ENCODE measurements at regions not wholly inside any gene's neighbourhood (a gene's known extent, or its start where the extent isn't known, plus 50 kb on each side); places are given as distances from the start of the nearest gene placed in this dataset.
"Not testable (repeated sequence)": the region's sequence is repeated elsewhere in the genome, so short reads cannot be mapped to it uniquely, and the experiment has no call there.

DNA sequence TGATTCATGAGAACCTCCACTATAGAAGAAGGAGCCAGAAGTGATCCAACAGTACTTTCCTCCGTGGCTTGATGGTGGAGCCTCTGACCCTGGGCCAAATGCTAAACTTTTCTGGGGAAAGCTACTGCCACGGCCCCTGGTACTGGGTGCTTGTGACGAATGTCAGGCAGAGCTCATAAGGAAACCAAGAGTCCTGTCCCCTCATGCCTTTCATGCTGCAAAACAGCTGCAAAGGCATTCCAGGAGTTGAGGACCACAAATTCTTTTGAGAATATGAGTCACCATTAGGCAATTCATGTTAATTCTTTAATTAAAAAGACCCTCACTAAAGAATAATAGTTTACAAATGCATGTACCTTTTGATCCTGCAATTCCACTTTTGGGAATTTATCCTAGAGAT, 700.4 kb upstream of the FAM241A start:
- not testable (repeated sequence) for H3K4me1 Mint-ChIP-seq; H3K4me3 Mint-ChIP-seq; H3K27me3 Mint-ChIP-seq; H3K27ac Mint-ChIP-seq; H3K36me3 Mint-ChIP-seq (ENCODE audit: low read depth); ATAC-seq; DNase-seq; H3K9me3 ChIP-seq (ENCODE audit: control insufficient read depth, low read length, poor library complexity, severe bottlenecking)

DNA sequence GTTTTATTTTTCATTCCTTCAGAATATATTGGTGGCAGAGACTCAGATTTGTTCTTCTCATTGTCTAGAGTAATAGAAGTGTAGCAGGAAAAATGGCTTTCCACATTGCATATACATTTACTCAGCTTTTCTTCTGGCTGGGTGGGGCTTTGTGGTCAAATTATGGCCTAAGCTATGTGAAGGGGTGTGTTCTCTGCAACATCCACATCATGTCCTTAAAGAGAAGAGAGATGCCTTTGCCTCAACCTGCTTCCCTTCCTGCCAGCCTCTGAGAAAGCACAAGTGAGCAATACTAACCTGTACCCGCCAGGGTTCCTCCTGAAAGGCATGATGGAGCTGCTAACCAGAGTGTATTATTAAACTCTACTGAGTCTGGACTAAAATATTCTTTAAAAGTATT, 695.6 kb upstream of the FAM241A start:
- H3K4me1 Mint-ChIP-seq, result no peaks in the 10 kb centered on the region
- H3K36me3 Mint-ChIP-seq (ENCODE audit: low read depth), result no peaks in the 10 kb centered on the region
- H3K27me3 Mint-ChIP-seq, result no peaks in the 10 kb centered on the region
- no peak overlapping the region for H3K4me3 Mint-ChIP-seq
- H3K9me3 ChIP-seq (ENCODE audit: control insufficient read depth, low read length, poor library complexity, severe bottlenecking), result no peaks in the 10 kb centered on the region
- ATAC-seq (no peak), DNase-seq (no peak)
- no peak overlapping the region for H3K27ac Mint-ChIP-seq

DNA sequence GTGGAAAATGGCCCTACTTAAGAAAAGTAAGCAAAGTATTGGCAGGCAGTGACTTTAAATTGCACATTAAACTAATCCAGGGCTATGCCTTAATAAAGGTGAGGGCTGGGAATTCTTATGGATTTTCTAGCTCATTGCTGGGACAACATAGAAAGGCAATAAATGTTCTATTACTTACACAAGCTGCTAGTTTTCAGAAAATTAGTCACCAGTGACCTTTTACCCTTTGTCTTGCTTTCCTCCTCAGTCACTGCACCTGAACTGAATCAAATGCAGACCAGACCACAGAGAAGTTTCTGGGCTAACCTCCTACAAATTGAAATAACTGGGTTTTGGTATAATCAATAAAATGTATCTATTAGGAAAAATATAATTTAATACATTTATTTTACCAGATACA, 694.4 kb upstream of the FAM241A start:
- DNase-seq, result no peak
- no peak for ATAC-seq
- Mint-ChIP-seq H3K27me3 (no peaks in the 10 kb centered on the region), H3K4me3 (no peak overlapping the region), H3K36me3 (ENCODE audit: low read depth) (no peaks in the 10 kb centered on the region), H3K4me1 (no peaks in the 10 kb centered on the region), H3K27ac (no peak overlapping the region)
- no peaks in the 10 kb centered on the region for H3K9me3 ChIP-seq (ENCODE audit: control insufficient read depth, low read length, poor library complexity, severe bottlenecking)

DNA sequence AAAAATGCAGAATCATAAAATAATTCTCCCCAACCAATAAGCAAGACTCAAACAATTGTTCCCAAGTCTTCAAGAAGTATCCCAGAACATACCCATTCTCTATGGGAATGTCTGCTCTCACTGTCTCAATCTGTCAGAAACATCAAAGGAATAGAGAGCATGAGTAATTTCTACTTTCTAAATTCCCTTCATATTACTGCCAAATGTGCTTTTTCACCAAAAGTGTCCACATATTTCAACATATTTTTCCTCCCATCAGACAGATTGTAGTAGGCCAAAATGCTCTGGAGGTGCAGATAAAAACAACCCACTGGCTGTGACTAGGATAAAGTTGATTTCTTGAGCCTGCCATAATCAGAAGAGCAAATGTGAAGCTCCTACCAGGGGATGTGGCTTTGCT, 692.0 kb upstream of the FAM241A start:
- no peaks in the 10 kb centered on the region for H3K9me3 ChIP-seq (ENCODE audit: control insufficient read depth, low read length, poor library complexity, severe bottlenecking)

DNA sequence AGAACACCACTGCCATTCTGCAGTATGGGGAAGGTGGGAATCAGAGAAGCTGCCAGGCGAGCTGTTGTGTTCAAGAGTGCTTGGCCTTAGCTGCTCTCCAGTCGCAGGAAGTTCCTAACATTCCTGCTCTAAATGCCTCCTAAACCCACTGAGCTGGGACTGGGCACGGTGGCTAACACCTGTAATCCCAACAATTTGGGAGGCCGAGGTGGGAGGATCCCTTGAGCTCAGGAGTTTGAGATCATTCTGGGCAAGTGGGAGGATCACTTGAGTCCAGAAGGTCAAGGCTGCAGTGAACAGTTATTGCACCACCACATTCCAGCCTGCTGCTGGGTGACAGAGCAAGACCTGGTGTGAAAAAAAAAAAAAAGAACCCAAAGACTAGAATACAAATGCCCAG, 690.3 kb upstream of the FAM241A start:
- ATAC-seq, result no peak
- Mint-ChIP-seq H3K4me1 (no peaks in the 10 kb centered on the region), H3K4me3 (no peak overlapping the region), H3K27me3 (no peaks in the 10 kb centered on the region), H3K36me3 (ENCODE audit: low read depth) (no peaks in the 10 kb centered on the region), H3K27ac (no peak overlapping the region)
- no peak for DNase-seq
- H3K9me3 ChIP-seq (ENCODE audit: control insufficient read depth, low read length, poor library complexity, severe bottlenecking), result no peaks in the 10 kb centered on the region

More for the DNA sequence above, 692.0 kb upstream of the FAM241A start:
- ATAC-seq, result no peak
- H3K27ac Mint-ChIP-seq, result no peak overlapping the region
- no peak overlapping the region for H3K4me3 Mint-ChIP-seq
- no peaks in the 10 kb centered on the region for H3K4me1 Mint-ChIP-seq
- H3K36me3 Mint-ChIP-seq (ENCODE audit: low read depth), result no peaks in the 10 kb centered on the region
- H3K27me3 Mint-ChIP-seq, result no peaks in the 10 kb centered on the region
- DNase-seq, result no peak

DNA sequence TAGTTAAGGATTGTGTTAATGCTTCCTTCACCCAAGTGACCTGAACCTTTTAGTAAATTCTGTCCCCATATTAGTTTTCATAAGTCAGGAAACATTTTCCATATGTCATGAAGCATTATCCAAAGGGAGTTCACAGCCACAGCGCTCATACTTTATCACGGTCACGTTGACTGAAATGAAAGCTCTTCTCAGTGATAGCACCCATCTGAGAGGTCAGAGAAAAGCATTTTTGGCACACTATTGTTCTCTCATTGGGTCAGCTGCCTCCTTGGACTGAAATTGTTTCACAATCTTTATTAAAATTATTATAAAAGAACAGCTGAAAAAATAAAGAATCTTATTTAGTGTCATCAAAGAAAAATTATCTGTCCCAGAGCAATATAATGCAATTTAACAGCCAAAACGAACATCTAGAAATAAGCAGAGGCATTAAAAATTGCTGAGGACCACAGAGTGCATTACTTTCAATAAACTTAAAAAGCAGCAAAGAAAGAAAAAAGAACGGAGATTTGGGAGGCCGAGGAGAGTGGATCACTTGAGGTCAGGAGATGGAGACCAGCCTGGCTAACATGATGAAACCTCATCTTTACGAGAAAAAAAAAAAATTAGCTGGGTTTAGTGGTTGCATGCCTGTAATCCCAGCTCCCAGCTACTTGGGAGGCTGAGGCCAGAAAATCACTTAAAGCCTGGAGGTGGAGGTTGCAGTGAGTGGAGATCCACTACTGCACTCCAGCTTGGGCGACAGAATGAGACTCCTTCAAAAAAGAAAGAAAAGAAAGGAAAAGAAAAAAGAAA, 680.8 kb upstream of the FAM241A start:
- H3K36me3 Mint-ChIP-seq (ENCODE audit: low read depth), result no peaks in the 10 kb centered on the region
- H3K27ac Mint-ChIP-seq, result no peak overlapping the region
- no peaks in the 10 kb centered on the region for H3K27me3 Mint-ChIP-seq
- H3K4me3 Mint-ChIP-seq, result no peak overlapping the region
- H3K4me1 Mint-ChIP-seq, result no peaks in the 10 kb centered on the region
- no peaks in the 10 kb centered on the region for H3K9me3 ChIP-seq (ENCODE audit: control insufficient read depth, low read length, poor library complexity, severe bottlenecking)
- DNase-seq, result no peak
- ATAC-seq, result no peak

DNA sequence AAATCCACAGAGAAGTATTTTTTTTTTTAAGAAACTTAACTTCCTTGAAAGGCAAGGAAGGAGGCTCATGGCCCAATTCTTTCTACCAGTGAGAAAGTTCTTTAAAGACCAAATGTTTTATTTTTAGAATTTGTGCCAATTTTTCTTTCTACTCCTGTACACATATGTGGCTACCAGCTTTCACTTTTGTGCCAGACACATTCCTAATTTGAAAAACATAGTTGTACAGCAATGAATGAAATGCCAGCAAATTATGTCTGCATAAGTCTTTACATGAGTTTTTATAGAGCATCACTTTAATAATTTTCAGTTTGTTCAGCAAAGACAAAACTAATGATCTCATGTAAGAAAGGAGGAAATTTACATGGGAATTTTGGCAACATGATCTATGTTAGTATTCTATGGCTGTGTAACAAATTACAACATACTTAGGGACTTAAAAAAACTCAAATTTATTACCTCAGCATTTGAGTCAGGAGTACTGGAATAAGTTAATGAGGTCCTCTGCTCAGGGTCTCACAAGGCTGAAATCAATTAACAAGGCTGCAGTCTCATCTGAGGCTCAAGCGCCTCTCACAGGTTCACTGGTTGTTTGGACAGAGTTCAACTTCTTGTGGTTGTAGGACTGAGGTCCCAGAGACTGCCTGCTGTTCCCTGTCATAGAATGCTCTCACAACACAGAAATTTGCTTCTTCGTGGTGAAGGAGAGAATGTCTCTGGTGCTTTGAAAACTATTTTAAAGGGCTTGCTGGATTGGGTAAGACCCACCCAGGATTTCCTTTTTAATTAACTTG, 678.2 kb upstream of the FAM241A start:
- Mint-ChIP-seq H3K36me3 (ENCODE audit: low read depth) (no peaks in the 10 kb centered on the region), H3K27ac (no peak overlapping the region), H3K4me1 (no peaks in the 10 kb centered on the region), H3K27me3 (no peaks in the 10 kb centered on the region), H3K4me3 (no peak overlapping the region)
- DNase-seq (no peak), ATAC-seq (no peak)
- no peaks in the 10 kb centered on the region for H3K9me3 ChIP-seq (ENCODE audit: control insufficient read depth, low read length, poor library complexity, severe bottlenecking)

DNA sequence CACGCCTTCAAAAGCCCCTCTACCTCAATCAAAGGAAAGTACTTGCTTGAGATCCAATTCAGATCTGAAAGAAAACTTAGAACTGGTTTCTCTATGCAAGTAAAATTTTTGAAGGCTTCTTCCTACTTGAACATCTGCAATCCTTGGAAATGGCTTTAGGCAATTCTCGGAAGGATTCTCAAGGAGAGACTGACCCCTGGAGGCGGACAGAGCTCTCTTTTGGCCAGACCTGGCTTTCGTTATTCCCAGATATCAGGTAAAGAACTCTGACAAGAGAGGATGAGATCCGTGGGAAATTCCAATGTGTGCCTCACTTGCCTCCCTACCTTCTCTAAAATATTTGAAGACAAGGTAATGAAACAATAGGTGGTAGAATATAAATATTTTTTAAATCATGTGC, 670.3 kb upstream of the FAM241A start:
- Mint-ChIP-seq H3K27ac (no peak overlapping the region), H3K36me3 (ENCODE audit: low read depth) (no peaks in the 10 kb centered on the region), H3K27me3 (no peaks in the 10 kb centered on the region), H3K4me3 (no peak overlapping the region), H3K4me1 (no peaks in the 10 kb centered on the region)
- DNase-seq (no peak), ATAC-seq (no peak)
- no peaks in the 10 kb centered on the region for H3K9me3 ChIP-seq (ENCODE audit: control insufficient read depth, low read length, poor library complexity, severe bottlenecking)

DNA sequence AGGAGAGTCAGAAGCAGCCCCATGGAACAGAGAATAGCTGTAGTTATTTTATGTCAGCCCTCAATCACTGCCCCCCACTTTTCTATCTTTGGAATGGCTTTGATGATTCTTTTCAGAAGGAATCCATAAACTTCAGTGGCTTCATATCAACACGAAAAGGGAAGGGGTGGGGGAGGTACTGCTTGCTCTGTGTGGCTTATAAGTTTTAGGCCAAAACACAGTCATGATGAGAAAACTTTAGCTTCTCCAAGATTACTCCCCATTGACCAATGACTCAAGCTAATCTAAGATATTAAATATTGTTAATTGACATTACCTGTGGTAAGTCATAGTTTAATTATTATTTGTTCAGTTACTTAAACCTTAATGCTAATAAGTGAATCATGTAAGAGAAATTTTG, 669.6 kb upstream of the FAM241A start:
- no peak for DNase-seq
- Mint-ChIP-seq H3K4me3 (no peak overlapping the region), H3K27ac (no peak overlapping the region), H3K36me3 (ENCODE audit: low read depth) (no peaks in the 10 kb centered on the region), H3K4me1 (no peaks in the 10 kb centered on the region), H3K27me3 (no peaks in the 10 kb centered on the region)
- ATAC-seq, result no peak
- no peaks in the 10 kb centered on the region for H3K9me3 ChIP-seq (ENCODE audit: control insufficient read depth, low read length, poor library complexity, severe bottlenecking)

DNA sequence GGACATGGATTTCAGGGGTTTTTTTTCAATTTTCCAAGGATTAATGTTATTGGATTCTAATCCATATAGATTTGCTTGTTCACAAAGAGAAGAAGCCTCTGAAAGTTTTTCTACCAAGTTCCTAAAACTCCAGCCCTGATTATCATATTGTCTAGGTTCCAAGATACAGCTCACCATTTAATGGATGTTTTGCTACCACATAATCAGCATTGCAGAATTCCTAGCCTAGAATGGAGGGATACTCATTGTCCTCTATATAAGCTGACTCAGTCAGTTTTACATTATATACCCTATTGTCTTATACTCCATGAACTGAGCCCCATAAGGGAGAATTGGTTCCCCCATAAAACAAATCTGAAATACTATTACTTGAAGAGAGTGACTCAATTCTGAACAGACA, 664.7 kb upstream of the FAM241A start:
- DNase-seq, result no peak
- no peaks in the 10 kb centered on the region for H3K9me3 ChIP-seq (ENCODE audit: control insufficient read depth, low read length, poor library complexity, severe bottlenecking)
- H3K27ac Mint-ChIP-seq, result no peak overlapping the region
- H3K27me3 Mint-ChIP-seq, result no peaks in the 10 kb centered on the region
- no peak overlapping the region for H3K4me3 Mint-ChIP-seq
- ATAC-seq, result no peak
- no peaks in the 10 kb centered on the region for H3K4me1 Mint-ChIP-seq
- no peaks in the 10 kb centered on the region for H3K36me3 Mint-ChIP-seq (ENCODE audit: low read depth)

DNA sequence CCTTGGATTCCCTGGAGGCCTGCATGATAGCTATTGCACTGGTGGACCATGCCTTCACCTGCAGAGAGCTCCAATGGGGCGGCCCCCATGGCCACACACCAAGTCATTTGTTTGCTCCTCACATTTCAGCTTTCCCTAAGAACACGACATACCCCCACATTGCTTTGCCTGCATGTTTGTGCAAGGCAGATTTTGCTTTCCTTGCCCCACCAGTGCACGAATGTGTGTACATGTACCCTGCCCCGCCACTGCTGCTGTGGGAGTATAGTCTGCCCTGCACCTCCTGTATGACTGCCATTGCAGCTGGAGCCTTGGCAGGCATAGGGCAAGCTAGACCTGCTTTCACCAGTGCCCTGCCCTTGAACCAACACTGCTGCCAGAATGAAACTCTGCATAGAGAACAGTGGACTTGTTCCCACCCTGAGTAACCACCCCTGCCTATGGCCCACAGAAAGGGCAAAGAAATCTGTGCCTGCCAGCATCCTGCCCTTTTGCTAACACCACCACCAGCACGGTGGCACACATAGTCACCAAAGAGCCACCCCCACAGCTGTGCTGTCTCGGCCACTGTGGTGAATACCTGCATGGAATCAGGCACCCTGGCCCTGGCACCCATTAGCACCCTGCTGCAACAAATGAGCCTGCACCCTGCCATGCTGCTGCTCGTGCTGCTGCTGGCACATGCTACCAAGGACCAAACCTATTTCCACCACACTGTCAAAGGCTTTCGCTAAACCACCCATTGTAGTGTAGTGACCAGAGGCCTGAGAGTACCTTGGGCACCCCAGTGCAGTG, 661.7 kb upstream of the FAM241A start:
- DNase-seq, result no peak
- no peaks in the 10 kb centered on the region for H3K9me3 ChIP-seq (ENCODE audit: control insufficient read depth, low read length, poor library complexity, severe bottlenecking)
- Mint-ChIP-seq H3K27ac (no peak overlapping the region), H3K4me1 (no peaks in the 10 kb centered on the region), H3K27me3 (no peaks in the 10 kb centered on the region), H3K4me3 (no peak overlapping the region), H3K36me3 (ENCODE audit: low read depth) (no peaks in the 10 kb centered on the region)
- no peak for ATAC-seq

DNA sequence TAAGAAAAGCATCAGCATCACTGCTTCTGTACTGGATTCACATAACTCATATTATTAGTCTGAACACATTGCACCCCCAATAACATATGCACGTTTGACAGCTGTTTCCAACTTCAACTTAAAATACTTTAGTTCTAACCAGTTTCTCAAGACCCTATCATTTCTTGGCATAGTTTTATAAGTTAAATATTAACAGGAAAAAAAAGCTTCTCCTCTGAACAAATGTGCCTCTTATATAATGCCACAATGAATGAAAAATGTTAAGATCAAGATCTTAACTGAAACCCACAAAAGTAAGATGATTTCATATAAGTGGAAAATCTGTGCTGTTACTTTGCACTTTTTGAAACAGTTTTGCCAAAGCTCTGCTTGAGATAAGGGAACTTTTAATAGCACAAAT, 652.8 kb upstream of the FAM241A start:
- no peak for ATAC-seq
- no peaks in the 10 kb centered on the region for H3K36me3 Mint-ChIP-seq (ENCODE audit: low read depth)
- H3K9me3 ChIP-seq (ENCODE audit: control insufficient read depth, low read length, poor library complexity, severe bottlenecking), result no peaks in the 10 kb centered on the region
- no peak overlapping the region for H3K27ac Mint-ChIP-seq
- no peak overlapping the region for H3K4me3 Mint-ChIP-seq
- H3K4me1 Mint-ChIP-seq, result no peaks in the 10 kb centered on the region
- no peaks in the 10 kb centered on the region for H3K27me3 Mint-ChIP-seq
- DNase-seq, result no peak

DNA sequence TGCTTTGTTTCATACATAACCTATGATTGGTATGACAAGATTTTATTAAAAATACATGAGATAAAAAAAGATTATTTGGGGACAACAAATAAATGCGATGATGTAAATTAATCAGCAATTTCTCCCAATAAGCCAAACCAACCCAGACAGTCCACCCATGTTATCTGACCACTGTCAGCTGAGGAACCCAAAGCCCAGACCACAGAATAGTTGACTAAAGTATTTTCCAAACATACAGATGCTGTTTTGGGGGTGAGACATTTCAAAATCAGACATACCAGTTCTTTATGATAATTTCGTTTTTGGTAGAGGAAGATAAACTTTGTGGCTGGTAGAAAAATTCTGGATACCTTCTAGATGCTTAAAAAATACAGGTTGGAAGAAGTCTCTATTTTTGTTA, 650.8 kb upstream of the FAM241A start:
- DNase-seq, result no peak
- H3K27me3 Mint-ChIP-seq, result no peaks in the 10 kb centered on the region
- H3K27ac Mint-ChIP-seq, result no peak overlapping the region
- H3K4me1 Mint-ChIP-seq, result no peaks in the 10 kb centered on the region
- H3K36me3 Mint-ChIP-seq (ENCODE audit: low read depth), result no peaks in the 10 kb centered on the region
- H3K9me3 ChIP-seq (ENCODE audit: control insufficient read depth, low read length, poor library complexity, severe bottlenecking), result no peaks in the 10 kb centered on the region
- no peak overlapping the region for H3K4me3 Mint-ChIP-seq
- ATAC-seq, result no peak
